ENCODE measurements at regions not wholly inside any gene's neighbourhood (a gene's known extent, or its start where the extent isn't known, plus 50 kb on each side); places are given as distances from the start of the nearest gene placed in this dataset.

DNA sequence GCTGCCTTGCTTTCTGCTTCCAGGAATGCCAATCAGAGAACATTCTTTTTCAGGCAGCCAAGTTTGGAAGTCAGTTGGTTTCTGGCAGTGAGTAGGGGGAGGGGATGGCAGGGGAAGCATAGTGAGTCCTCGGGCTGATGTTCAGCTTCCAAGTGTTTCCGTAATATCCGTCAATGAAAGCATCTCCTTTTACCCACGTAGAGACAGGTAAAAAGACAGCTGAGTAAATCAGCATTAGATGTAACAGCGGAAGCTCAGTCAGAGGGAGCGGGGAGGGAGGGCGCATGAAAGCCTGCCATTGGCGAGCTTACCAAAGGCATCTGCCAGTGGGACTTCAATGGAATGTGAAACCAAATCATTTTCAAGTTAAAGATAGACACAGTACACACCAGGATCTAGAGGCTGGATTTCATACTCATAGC, 117.1 kb upstream of the DTNA start:
- DNase-seq (ENCODE audit: low spot score): peak; percentile 87

- DNase-seq (ENCODE audit: low spot score): no peak
These were observed 115.8 kb upstream of the DTNA start for GRCh38 chr18:34594266-34594665.

DNA sequence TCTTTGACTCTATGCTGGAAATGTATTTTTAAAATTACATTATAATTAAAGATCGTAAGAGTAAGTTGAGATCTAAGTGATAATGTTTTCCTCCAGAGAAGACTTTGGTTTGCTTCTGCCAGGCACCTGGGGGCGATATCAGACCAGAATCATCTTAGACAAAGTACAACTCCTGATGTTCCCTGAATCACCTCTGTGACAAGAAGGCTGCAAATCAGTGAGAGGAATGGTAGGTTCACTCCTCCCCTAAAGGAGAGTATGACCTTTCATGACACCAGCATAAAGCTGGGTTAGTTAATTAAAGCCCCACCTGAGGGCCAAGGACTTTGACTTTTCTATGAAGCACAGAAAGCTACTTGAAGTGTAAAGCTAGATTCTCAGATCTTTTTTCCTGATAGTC, 114.4 kb upstream of the DTNA start:
- peak; percentile 27 for DNase-seq (ENCODE audit: low spot score)

DNA sequence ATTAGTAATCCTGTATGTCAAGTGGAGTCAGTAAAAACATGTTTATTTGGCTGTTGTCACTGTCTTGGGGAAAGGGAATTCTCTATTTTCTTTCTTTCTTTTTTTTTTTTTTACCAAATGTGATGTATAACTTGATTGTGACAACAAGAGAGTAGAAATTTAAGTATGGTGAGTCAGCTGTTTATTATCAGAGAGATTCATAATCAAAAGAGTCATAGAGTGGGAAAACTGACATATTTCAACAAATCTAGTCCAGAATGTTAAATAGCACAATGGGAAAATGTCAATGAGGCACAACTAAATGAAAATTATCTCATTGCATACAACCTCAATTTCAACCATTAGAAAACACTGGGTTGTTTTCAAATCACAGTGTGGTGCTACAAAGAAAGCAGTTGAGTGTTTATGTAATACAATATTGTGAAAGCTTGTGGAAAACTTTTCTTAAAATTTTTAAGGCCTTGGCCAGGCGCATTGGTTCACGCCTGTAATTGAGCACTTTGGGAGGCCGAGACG, 111.9 kb upstream of the DTNA start:
- DNase-seq (ENCODE audit: low spot score): no peak

- DNase-seq (ENCODE audit: low spot score): no peak
These were observed 109.9 kb upstream of the DTNA start for GRCh38 chr18:34600158-34600557.

DNA sequence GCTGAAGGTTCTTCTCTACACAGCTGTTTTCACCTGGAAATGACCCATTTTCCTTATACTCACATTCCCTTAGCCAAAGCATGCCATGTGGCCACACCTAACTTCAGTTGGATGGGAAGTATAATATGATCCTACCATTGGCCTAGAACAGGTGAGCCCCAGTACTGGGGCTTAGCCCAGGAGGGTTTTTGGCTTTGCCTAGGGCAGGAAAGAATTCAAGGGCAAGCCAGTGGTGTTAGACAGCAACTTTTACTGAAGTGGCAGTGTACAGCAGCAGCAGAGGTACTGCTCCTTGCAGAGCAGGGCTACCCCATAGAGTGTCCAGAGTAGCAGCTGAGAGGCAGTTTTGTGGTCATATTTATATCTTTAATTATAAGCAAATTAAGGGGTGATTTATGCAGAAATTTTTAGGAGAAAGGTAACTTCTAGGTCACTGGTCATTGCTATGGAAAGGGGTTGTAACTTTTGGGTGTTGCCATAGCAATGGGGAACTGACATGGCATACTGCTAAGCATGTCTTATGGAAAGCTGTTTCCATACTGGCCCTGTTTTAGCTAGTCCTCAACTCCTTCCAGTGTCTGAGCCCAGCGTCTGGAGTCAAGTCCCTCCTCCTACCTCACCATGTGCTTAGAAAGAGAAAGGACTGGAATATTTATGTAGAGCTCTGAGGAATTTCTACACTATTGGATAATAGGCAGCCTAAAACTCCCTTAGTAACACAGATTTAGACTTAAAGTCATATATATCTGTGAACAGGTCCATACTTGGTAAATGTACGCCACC, 109.0 kb upstream of the DTNA start:
- DNase-seq (ENCODE audit: low spot score): no peak

DNA sequence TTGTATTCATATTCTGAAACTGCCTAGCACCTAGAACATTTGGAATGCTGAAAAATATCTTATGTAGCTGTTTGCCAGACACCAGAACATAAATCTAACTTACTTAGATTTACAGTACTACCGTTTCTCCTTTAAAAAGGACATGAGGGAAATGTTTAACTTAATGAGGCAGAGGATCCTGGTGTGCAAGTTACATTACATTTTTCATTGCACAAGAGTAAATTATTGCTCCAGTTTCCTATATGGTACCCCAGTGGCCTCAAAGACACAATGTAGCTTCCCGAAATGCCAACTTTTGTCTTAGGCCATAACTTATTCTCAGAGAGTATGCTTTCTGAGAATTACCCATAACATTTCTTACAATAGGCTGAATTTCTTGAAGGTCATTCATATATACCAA, 105.5 kb upstream of the DTNA start:
- DNase-seq (ENCODE audit: low spot score): peak; percentile 29

DNA sequence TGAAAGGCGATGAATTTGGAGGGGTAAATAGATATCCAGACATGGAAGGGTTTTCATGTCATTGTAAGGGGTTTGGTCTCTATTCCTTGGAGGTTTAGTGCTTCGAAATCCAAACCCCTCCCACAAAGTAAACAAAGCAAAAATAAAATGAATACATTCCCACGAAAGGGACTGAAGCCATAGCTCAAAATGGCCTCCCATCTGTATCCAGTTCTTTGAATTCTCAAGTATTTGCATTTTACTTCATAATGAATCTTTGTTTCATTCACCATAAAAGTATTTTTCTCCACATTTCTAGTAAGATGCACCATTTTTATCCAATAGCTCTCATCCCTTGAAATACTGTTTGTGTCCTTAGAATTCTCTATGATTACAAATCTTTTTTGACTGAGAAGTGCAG, 103.2 kb upstream of the DTNA start:
- no peak for DNase-seq (ENCODE audit: low spot score)

GRCh38 chr18:34608064-34608463, 102.0 kb upstream of the DTNA start:
- DNase-seq (ENCODE audit: low spot score): no peak

DNA sequence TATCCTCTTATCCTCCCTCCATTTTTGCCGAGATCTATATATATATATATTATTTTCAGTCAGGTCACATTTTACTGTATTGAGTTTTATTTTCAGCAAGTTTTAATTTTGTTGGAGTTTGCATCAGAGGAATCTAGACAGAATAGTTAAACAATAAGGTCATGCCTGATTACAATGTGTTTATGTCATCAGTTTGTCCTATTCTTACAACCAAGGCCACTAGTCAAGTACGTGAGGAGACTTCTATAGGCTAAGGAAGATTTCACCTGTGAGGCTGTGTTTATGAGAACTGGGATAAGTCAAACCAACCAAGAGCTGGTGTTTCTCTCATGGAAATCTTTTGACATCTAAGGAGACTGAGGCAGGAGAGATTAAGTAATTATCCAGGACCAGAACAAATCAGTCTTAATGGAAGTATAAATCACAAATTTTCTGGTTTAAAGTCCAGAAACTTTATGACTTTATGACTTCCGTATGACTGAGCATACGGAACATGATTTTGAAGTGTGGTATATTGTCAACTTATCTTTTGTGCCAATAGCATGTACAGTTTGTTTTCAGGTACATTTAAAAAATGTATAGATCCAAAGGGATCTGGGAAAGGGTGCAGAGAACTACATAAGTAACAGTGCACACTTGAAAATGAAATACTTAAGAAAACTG, 100.0 kb upstream of the DTNA start:
- no peak for DNase-seq (ENCODE audit: low spot score)

- DNase-seq (ENCODE audit: low spot score): no peak
These were observed 98.2 kb upstream of the DTNA start for GRCh38 chr18:34611904-34612303.

- no peak for DNase-seq (ENCODE audit: low spot score)
These were observed 89.7 kb upstream of the DTNA start for GRCh38 chr18:34620258-34620861.

DNA sequence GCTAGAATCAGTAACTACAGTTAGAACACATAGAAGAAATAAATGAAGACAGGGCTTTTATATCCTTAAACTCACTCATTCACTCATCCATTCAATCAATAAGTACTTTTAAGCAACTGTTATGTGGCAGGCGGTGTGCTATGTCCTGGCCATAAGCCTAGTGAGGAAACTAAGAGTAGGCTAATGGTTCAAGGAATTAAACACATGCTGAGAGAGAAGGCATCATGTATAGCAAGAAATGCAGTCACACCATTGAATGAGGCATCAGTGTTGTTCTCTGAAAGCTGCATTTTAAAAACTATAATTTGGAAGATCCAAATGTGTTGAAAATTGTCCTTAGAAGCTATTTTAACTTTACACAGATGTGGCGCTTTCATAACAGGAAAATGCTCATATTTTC, 86.5 kb upstream of the DTNA start:
- no peak for DNase-seq (ENCODE audit: low spot score)

GRCh38 chr18:34624551-34624950, 85.5 kb upstream of the DTNA start:
- DNase-seq (ENCODE audit: low spot score): no peak

- no peak for DNase-seq (ENCODE audit: low spot score)
These were observed 83.5 kb upstream of the DTNA start for GRCh38 chr18:34626404-34627136.

DNA sequence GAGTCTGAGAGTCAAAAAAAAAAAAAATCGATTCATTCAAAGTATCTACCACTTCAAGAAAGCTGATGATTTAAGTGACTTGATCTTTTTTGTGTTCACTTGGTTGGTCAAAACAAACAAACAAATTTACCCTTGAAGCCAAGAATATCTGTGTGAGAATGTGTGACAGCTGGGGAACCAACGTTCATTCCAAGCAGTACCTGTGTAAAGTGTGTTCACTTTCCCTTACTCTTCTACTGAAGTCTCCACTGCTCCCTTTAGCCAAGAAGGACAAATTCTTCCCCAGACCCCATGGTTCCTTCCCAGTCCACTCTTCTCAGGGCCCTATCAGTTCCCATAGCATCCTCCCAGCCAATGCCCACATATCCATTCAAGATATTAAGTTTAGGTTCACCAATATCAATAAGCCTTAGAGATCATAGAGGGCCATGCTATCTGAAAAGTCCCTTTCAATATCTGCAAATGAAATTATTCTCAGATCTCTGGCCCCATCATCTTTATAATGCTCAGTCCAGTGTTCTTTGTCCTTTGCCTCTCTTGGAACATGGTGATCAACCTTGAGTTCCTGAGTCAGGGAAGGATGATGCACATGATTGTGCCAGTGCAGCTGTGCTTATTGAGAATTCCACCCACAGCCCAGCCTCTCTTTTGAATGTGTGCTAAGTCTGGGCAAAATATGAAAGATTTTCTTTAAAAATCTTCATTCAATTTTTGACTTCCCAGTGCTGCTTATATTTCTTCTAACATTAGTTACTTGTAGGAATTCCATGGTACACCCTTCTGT, 82.8 kb upstream of the DTNA start:
- no peak for DNase-seq (ENCODE audit: low spot score)

GRCh38 chr18:34631093-34631966, 78.8 kb upstream of the DTNA start:
- no peak for DNase-seq (ENCODE audit: low spot score)

DNA sequence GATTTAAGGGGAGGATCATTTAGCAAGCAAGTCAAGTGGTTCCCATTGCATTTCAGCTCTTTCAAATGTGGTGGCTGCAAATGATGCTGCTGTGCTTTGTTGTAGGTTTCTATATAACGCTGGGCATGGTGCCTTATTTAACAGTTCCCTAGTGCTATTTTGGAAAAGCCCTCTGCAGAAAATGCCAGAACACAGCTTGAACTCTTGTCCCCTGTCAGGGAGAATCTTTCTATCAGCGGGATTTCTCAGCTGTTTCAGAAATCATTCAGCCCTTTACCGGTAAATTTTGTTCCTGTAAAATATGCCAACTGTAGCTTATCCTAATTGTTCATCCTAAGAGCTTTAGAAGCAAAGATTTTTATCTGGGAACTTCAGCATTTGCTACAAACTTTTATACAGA, 77.8 kb upstream of the DTNA start:
- no peak for DNase-seq (ENCODE audit: low spot score)

DNA sequence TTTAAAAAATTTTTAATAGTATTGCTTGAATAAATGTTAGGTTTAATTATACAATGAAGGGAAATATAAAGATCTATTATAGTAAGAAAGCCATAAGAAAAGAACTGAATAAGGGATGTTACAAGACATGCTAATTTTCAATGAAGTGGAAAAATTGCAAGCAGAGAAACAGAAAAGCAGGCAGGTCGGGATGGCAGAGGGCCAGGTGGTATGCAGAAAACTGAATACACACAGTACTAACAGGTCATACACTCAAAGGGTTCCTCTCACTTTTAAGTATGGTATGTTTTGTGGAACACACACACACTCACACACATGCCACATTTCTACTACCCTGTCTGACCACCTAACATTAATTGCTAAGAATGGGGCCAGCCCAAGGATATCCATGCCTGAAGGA, 76.7 kb upstream of the DTNA start:
- DNase-seq (ENCODE audit: low spot score): no peak

DNA sequence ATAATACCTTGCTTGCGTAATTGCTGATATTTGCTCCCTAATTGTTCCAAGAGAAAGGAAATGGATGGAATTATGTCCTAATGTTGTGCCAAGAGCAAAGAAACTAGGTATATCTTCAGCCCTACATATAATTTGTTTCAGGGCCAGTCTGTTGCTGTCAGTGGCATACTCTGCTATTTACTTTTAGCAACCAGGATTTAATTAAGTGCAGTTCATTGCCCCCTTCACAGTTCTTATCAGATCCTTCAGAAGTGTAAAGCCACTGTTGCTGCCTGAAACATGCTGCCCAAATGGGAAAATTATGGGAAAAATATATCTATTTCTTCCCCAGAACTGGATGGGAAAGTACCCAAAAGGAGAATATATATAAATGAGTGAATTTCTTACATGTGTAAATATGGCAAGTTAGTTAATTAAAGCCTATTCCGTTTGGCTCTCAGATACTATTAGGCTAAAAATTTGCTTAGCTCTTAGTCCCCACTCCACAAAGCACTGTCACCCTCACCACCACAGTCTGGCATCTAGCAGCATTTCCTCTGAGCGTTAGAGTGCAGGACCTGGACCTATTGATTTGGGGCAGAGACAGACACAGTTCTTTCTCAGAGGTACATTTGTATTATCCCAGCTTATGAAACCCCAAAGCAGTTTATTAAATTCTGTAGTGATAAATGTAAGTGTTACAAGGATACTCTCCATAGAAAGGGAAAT, 72.8 kb upstream of the DTNA start:
- DNase-seq (ENCODE audit: low spot score): no peak

All from umbilical cord (tissue), 1 donor.